ENCODE measurements at regions not wholly inside any gene's neighbourhood (a gene's known extent, or its start where the extent isn't known, plus 50 kb on each side); places are given as distances from the start of the nearest gene placed in this dataset.

DNA sequence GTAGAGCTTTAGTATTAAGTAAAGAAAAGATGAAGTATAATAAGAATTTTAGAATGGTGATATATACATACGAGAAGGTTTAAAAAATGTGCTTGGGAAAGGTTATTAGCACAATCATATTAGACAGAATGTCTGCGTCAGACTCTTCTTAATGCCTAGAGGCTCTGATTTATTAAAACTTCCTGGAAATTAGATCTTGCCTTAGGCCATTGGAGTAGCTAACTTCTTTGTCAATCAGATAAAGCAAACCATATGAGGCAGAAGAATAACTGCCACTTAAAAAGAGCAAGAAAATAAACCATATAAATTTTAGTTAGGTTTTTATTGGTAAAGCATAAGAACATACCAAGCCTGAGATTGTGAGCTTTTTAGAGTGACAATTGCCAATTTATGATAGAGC, 309.1 kb downstream of the TLL1 start:
- Histone ChIP-seq H2BK5ac (ENCODE audit: insufficient read length, low read length) (no peak overlapping the region), H2BK20ac (ENCODE audit: low read depth, low read length, poor library complexity, severe bottlenecking) (no peak overlapping the region), H4K8ac (replicated peaks; ENCODE audit: insufficient read length, low read depth, low read length) (no peak overlapping the region), H3K9ac (ENCODE audit: extremely low read depth, insufficient read length, low read length) (no peak overlapping the region), H3K18ac (ENCODE audit: insufficient read length, low read depth, low read length) (no peak overlapping the region), H2BK15ac (ENCODE audit: low read depth, low read length) (no peak overlapping the region), H3K79me2 (ENCODE audit: insufficient read depth, low read length) (no peaks in the 10 kb centered on the region), H3K27me3 (ENCODE audit: insufficient read depth, low read length) (no peaks in the 10 kb centered on the region), H2AK5ac (ENCODE audit: insufficient read length, low read length) (no peak overlapping the region), H2BK12ac (ENCODE audit: insufficient read length, low read depth, low read length) (no peak overlapping the region), H3K23me2 (ENCODE audit: insufficient read length, low read depth, low read length, poor library complexity, severe bottlenecking) (no peaks in the 10 kb centered on the region), H3K79me1 (ENCODE audit: insufficient read depth, low read depth, low read length, poor library complexity, severe bottlenecking) (no peaks in the 10 kb centered on the region), H3K4me1 (ENCODE audit: insufficient read depth, low read length) (no peaks in the 10 kb centered on the region), H3K27ac (ENCODE audit: insufficient read length, low read depth, low read length) (no peak overlapping the region), H4K5ac (ENCODE audit: insufficient read length, low read depth, low read length) (no peak overlapping the region), H2AFZ (ENCODE audit: low read length) (no peak overlapping the region), H4K20me1 (ENCODE audit: control insufficient read depth, insufficient read depth, insufficient read length) (no peaks in the 10 kb centered on the region), H3K4me2 (ENCODE audit: insufficient read depth, insufficient read length, low read length) (no peak overlapping the region), H3K56ac (ENCODE audit: insufficient read length, low read depth, low read length) (no peak overlapping the region), H3K23ac (ENCODE audit: insufficient read length, low read depth, low read length) (no peak overlapping the region), H3K14ac (ENCODE audit: insufficient read depth, low read length) (no peak overlapping the region), H3T11ph (ENCODE audit: low read length) (no peak overlapping the region), H4K91ac (ENCODE audit: insufficient read length, low read depth, low read length) (no peak overlapping the region), H2BK120ac (ENCODE audit: low read depth, low read length, poor library complexity, severe bottlenecking) (no peak overlapping the region), H3K4ac (ENCODE audit: low read depth, low read length) (no peak overlapping the region), H3K9me3 (ENCODE audit: control insufficient read depth, low read depth, low read length) (no peaks in the 10 kb centered on the region)
- 100% methylated on average over 1 of the region's 2 CpGs for WGBS (ENCODE audit: extremely low coverage, insufficient read length, low lambda C conversion rate)
- Mint-ChIP-seq H3K4me3 (no peak overlapping the region), H3K9me3 (no peaks in the 10 kb centered on the region), H3K4me1 (no peaks in the 10 kb centered on the region), H3K36me3 (ENCODE audit: insufficient read depth in 1 of 3, low read depth in 3 of 3) (no peaks in the 10 kb centered on the region), H3K27me3 (ENCODE audit: low read depth) (no peaks in the 10 kb centered on the region), H3K27ac (no peak overlapping the region)
- TF ChIP-seq, protein P1, sequence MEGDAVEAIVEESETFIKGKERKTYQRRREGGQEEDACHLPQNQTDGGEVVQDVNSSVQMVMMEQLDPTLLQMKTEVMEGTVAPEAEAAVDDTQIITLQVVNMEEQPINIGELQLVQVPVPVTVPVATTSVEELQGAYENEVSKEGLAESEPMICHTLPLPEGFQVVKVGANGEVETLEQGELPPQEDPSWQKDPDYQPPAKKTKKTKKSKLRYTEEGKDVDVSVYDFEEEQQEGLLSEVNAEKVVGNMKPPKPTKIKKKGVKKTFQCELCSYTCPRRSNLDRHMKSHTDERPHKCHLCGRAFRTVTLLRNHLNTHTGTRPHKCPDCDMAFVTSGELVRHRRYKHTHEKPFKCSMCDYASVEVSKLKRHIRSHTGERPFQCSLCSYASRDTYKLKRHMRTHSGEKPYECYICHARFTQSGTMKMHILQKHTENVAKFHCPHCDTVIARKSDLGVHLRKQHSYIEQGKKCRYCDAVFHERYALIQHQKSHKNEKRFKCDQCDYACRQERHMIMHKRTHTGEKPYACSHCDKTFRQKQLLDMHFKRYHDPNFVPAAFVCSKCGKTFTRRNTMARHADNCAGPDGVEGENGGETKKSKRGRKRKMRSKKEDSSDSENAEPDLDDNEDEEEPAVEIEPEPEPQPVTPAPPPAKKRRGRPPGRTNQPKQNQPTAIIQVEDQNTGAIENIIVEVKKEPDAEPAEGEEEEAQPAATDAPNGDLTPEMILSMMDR (conservative IDR thresholded peaks at IDR 0.05): no peak
- no peak for DNase-seq
